PC-9 (cell line): ENCODE measurements at regions not wholly inside any gene's neighbourhood (a gene's known extent, or its start where the extent isn't known, plus 50 kb on each side); places are given as distances from the start of the nearest gene placed in this dataset.

Source experiments
- BruUV-seq: library from RNA; stranded (reverse); fragments of 400-500 nt; replicated peaks from 2 replicates; lab custom pipeline; 2021; lab: Mats Ljungman, UMichigan
- CTCF ChIA-PET: fragments of 300-600 bp; sonication (Branson Sonifier 250); formaldehyde crosslinking; loops from one replicate; lab custom pipeline; 2022; ENCODE audit warnings: antibody characterized with exemption; lab: Charles Lee
- POLR2A ChIA-PET: fragments of 300-600 bp; sonication (Branson Sonifier 250); formaldehyde crosslinking; loops from one replicate; lab custom pipeline; 2022; ENCODE audit warnings: antibody characterized with exemption; ENCODE audit not compliant: unreplicated experiment; lab: Charles Lee
- DNase-seq, 2 experiments: peaks; one replicate each; pipeline versions ENCODE4 v3.0.0 to v3.0.0-alpha.2; 2015 to 2022; ENCODE audit warnings: mixed read lengths in 1 of 2
- H2AFZ ChIP-seq: fragments of 200-600 bp; sonication (generic); 2 replicates; pipeline ENCODE4 v1.8.1; 2017; ENCODE audit warnings: antibody characterized with exemption
- H3F3A ChIP-seq: fragments of 200-600 bp; sonication (generic); 2 replicates; pipeline ENCODE4 v1.8.1; 2017; ENCODE audit warnings: antibody characterized with exemption, mild to moderate bottlenecking, low read depth; ENCODE audit not compliant: insufficient read depth
- H3K27ac ChIP-seq: fragments of 200-600 bp; sonication (generic); 2 replicates; pipeline ENCODE4 v1.6.1; 2016; ENCODE audit warnings: mixed run types
- H3K27me3 ChIP-seq: fragments of 200-600 bp; sonication (generic); 2 replicates; pipeline ENCODE4 v1.6.1; 2016; ENCODE audit warnings: low read depth, mixed run types; ENCODE audit not compliant: insufficient read depth
- H3K36me3 ChIP-seq: fragments of 200-600 bp; sonication (generic); 2 replicates; pipeline ENCODE4 v1.6.1; 2016; ENCODE audit warnings: low read depth, mixed run types
- H3K4me1 ChIP-seq: fragments of 200-600 bp; sonication (generic); replicated peaks from 2 replicates; pipeline ENCODE4 v1.6.1; 2016; ENCODE audit warnings: mixed run types; ENCODE audit not compliant: insufficient read depth
- H3K4me2 ChIP-seq: fragments of 200-600 bp; sonication (generic); 2 replicates; pipeline ENCODE4 v1.6.1; 2017; ENCODE audit warnings: mixed run types
- H3K4me3 ChIP-seq: fragments of 200-600 bp; sonication (generic); 2 replicates; pipeline ENCODE4 v1.6.1; 2016; ENCODE audit warnings: mixed run types
- H3K79me2 ChIP-seq: fragments of 200-600 bp; sonication (generic); 2 replicates; pipeline ENCODE4 v1.6.1; 2017; ENCODE audit warnings: low read depth, mixed run types
- H3K9me2 ChIP-seq: fragments of 200-600 bp; sonication (generic); 2 replicates; pipeline ENCODE4 v1.8.1; 2017; ENCODE audit warnings: mild to moderate bottlenecking; ENCODE audit not compliant: insufficient read depth
- H3K9me3 ChIP-seq: fragments of 200-600 bp; sonication (generic); 2 replicates; pipeline ENCODE4 v1.8.1; 2016; ENCODE audit warnings: low read depth; ENCODE audit not compliant: insufficient read depth
- H4K20me1 ChIP-seq: fragments of 200-600 bp; sonication (generic); 2 replicates; pipeline ENCODE4 v1.8.1; 2017; ENCODE audit not compliant: insufficient read depth
- EZH2 ChIP-seq: fragments of 200-600 bp; sonication (generic); IDR thresholded peaks from 2 replicates; pipeline ENCODE4 v1.8.0; 2017; ENCODE audit warnings: antibody characterized with exemption, low read depth
- intact Hi-C: fragments of 100-400 bp; cut with micrococcal nuclease; formaldehyde crosslinking; loops from one replicate; pipeline ENCODE4 v1.10.0; 2022; ENCODE audit not compliant: unreplicated experiment
- TF ChIP-seq, protein P1 (sequence below): fragments of 200-600 bp; sonication (generic); conservative IDR thresholded peaks from 2 replicates; pipeline ENCODE4 v1.6.1; 2017; ENCODE audit warnings: mixed run types, antibody characterized with exemption, mild to moderate bottlenecking, moderate library complexity

DNA sequence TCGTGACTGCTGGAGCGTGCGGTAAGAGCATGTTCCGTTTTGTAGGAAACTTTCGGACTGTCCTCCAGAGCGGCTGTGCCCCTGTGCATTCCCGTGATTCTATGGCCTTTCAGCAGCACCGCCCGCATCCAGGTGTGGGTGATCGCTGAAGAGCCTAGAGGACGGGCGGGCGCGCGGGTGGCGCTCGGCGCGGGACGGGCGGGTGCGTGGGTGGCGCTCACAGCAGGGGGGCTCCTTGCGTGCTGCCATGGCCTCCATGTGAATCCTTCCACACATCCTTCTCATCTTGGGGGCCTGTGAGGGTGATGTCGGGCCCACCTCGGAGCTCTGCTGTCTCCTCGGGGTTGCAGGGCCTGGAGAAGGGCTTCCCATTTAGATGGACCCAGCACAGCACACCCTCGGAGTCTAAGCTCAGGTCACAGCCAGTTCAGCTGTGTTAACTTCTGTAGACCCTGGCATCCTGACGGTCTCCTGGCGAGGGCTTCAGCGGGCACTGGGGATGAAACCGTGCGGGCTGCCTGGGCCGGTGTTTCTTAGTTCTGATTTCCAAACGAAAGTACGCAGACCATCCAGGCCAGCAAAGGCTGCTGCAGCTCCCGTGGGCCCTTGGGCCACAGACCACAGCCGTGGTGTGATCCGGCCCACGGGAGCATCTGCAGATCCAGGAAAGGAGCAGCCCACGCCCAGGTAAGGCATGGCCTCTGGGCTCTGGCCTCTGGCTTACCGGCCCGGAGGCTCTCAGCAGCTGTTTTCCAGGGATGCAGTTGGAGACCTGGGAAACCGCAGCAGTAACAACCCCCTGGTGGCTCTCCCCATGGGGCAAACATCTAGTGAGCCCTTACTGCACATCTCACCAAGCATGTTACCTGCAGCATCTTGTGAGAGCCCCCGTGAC lies 339.4 kb downstream of the FOXL1 start:
- Histone ChIP-seq H3K4me3 (no peak overlapping the region), H3K79me2 (no peaks in the 10 kb centered on the region), H2AFZ (no peak overlapping the region), H4K20me1 (no peaks in the 10 kb centered on the region; the same call in 1 of the 2 replicates), H3K27me3 (peaks cover 99% of the 10 kb centered on the region), H3K4me2 (no peak overlapping the region), H3F3A (no peaks in the 10 kb centered on the region), H3K27ac (no peak overlapping the region), H3K4me1 (no peaks in the 10 kb centered on the region), H3K9me2 (no peaks in the 10 kb centered on the region), H3K9me3 (no peaks in the 10 kb centered on the region), H3K36me3 (no peaks in the 10 kb centered on the region)
- CTCF ChIA-PET: no interaction called here
- POLR2A ChIA-PET: no interaction called here
- intact Hi-C loops: no loop called here
- no peak for DNase-seq
- no TSS peak for BruUV-seq
- TF ChIP-seq, protein P1, sequence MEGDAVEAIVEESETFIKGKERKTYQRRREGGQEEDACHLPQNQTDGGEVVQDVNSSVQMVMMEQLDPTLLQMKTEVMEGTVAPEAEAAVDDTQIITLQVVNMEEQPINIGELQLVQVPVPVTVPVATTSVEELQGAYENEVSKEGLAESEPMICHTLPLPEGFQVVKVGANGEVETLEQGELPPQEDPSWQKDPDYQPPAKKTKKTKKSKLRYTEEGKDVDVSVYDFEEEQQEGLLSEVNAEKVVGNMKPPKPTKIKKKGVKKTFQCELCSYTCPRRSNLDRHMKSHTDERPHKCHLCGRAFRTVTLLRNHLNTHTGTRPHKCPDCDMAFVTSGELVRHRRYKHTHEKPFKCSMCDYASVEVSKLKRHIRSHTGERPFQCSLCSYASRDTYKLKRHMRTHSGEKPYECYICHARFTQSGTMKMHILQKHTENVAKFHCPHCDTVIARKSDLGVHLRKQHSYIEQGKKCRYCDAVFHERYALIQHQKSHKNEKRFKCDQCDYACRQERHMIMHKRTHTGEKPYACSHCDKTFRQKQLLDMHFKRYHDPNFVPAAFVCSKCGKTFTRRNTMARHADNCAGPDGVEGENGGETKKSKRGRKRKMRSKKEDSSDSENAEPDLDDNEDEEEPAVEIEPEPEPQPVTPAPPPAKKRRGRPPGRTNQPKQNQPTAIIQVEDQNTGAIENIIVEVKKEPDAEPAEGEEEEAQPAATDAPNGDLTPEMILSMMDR: no peak
- TF ChIP-seq EZH2: no peak

DNA sequence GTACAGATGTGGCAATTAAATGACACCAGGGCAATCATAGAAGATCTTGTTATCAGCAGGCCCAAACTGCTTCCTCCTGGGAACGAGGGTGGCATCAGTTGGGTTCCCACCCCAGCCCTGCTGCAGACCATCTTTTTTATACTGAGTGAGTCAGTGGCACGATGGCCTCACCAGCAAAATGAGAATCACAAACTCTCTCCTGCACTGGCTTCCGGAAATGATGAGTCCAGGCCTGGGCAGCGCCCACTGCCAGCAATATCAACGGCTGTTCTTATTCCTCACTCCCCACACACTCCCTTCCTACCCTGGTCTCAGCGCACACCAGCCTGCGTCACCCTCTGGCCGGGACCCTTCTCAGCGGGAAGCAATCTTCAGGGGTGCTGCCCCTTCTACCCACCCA lies 340.3 kb downstream of the FOXL1 start:
- no peaks in the 10 kb centered on the region; the same call in 1 of the 2 replicates for H4K20me1 ChIP-seq
- H3K27ac ChIP-seq: no peak overlapping the region
- no peak overlapping the region for H3K4me2 ChIP-seq
- no peaks in the 10 kb centered on the region for H3K36me3 ChIP-seq
- H3K4me1 ChIP-seq: no peaks in the 10 kb centered on the region
- no peaks in the 10 kb centered on the region for H3K79me2 ChIP-seq
- CTCF ChIA-PET: no interaction called here
- no peaks in the 10 kb centered on the region for H3K9me2 ChIP-seq
- peaks cover 100% of the 10 kb centered on the region for H3K27me3 ChIP-seq
- intact Hi-C loops: no loop called here
- H3K9me3 ChIP-seq: no peaks in the 10 kb centered on the region
- TF ChIP-seq EZH2: no peak
- TF ChIP-seq, protein P1: no peak
- H3F3A ChIP-seq: no peaks in the 10 kb centered on the region
- POLR2A ChIA-PET: no interaction called here
- H2AFZ ChIP-seq: no peak overlapping the region
- no peak for DNase-seq
- no TSS peak for BruUV-seq
- H3K4me3 ChIP-seq: no peak overlapping the region

DNA sequence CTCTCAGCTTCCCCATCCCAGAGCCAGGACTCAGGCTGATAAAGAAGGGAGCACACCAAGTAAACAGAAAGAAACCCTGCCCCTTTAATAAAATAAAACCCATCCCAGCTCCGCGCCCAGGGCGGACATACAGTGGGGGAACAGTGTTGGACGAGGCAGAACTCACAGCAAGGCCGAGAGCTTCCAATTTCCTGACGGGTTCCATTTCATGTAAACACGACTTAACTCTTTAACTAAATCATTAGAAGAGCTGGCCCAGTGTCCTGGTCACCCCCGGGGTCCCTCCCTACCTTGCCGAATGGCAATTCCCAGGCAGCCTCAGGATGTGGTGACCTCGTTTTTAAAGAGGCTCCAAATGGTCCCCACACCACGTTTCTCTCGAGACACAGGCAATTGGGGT lies 340.7 kb downstream of the FOXL1 start:
- Histone ChIP-seq H3K4me3 (no peak overlapping the region), H3K4me1 (no peaks in the 10 kb centered on the region), H3K36me3 (no peaks in the 10 kb centered on the region), H3F3A (no peaks in the 10 kb centered on the region), H3K4me2 (no peak overlapping the region), H2AFZ (no peak overlapping the region), H3K79me2 (no peaks in the 10 kb centered on the region), H3K27ac (no peak overlapping the region), H3K9me3 (no peaks in the 10 kb centered on the region), H4K20me1 (no peaks in the 10 kb centered on the region; the same call in 1 of the 2 replicates), H3K9me2 (no peaks in the 10 kb centered on the region), H3K27me3 (peaks cover 100% of the 10 kb centered on the region)
- no TSS peak for BruUV-seq
- CTCF ChIA-PET: no interaction called here
- POLR2A ChIA-PET: no interaction called here
- intact Hi-C loops: no loop called here
- no peak for DNase-seq
- TF ChIP-seq EZH2: no peak
- TF ChIP-seq, protein P1: no peak
